T-helper 2 cell treated with Interferon-gamma antibody and Interleukin-4, amounts not matched to agents 100 ng/mL and 5 ng/mL, for 36 hours (primary cell): ENCODE measurements at regions not wholly inside any gene's neighbourhood (a gene's known extent, or its start where the extent isn't known, plus 50 kb on each side); places are given as distances from the start of the nearest gene placed in this dataset.
"Not testable (repeated sequence)": the region's sequence is repeated elsewhere in the genome, so short reads cannot be mapped to it uniquely, and the experiment has no call there.

Source experiments
- intact Hi-C: fragments of 100-400 bp; cut with micrococcal nuclease; formaldehyde crosslinking; loops from one replicate; pipeline ENCODE4 v1.15.1; 2023

DNA sequence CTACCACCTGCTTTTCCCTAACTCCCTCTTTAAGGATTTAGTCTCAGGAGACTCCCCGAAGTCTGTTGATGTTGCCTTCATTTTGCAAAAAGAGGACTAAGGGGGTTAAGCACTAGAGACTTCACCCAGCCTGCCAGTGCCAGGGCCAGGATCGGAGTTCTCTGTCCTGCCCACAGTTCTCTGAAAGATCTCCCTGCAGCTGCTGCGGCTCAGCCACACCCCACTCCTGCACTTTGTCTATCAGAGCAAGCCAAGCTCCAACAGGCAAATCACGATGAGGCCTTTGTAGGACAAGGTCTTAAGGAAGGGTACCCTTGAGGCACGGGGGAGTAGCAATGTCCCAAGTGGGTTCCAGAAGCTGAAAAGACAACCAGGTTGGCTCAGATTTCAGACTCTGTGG lies 148.8 kb upstream of the EGLN3 start:
- intact Hi-C loops, result loop anchor here (2.0 kb wide), 1 partner anchor 129 kb away; no protein-coding TSS in a partner anchor

DNA sequence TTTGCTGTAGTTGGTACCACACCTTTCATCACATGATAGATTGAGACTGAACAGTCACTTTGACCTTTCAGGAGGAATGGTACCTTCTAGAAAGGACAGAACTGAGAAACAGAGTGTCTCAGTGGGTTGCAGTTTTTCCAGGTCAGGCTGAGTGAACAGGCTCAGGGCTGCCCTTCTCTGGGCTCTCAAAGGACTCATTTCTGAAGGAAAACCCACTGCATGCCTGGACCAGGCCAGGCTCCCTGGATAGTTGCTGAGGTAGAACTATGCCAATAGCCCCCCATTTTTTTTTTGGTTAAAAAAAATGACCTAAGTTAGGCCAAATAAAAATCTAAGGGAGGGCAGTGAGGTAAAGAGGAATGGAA lies 148.1 kb upstream of the EGLN3 start:
- intact Hi-C loops, result loop anchor here (1.0 to 2.0 kb wide), 2 partner anchors 130 to 260 kb away; no protein-coding TSS in a partner anchor

DNA sequence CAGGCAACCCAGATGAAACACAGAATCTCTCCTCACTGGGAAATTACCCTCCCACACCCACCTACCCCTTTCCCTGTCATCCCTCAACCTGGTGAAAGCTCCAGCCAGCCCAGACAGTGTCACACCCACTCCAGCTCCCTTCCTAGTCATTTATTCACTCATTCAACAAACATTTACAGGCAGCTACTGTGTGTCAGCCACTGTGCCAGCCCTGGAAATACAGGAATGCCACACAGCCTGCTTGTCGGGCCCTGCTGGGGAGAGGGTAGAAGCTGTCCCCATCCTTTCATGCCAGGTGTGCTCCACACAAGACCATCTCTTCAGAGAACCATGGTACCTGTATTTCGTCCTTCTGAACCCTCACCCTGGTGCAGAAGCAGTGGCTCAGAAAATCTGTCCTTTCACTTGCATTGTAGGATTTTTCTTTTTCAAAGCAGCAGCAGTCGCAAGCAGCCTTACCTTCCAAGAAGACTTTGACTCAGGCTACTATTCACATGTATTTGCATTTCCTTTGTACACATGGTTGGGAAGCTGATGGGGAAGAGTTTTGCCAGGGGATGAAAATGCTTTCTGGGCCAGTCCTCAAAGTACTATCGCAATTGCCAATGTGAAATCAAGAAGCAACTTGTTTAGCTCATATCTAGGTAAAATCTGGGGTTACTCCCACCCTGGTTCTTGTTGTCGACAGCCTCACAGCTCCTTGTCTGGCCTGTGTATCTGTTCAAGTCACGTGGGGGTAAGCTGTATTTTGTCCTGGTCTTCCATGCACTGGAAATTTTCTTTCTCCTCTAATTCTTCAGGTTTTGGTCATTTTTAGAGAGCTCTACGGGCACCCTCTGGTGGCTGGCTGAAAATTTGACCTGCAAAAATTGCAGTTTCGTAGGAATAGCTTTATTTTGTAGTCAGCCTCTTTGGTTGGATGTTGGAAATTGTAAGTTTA lies 147.4 kb upstream of the EGLN3 start:
- intact Hi-C loops, result loop anchor here (1.0 to 2.0 kb wide), 2 partner anchors 130 to 259 kb away; no protein-coding TSS in a partner anchor

- intact Hi-C loops, result loop anchor here (1.0 to 2.0 kb wide), 2 partner anchors 131 to 258 kb away; no protein-coding TSS in a partner anchor
These were observed 146.8 kb upstream of the EGLN3 start for GRCh38 chr14:34097644-34098043.

DNA sequence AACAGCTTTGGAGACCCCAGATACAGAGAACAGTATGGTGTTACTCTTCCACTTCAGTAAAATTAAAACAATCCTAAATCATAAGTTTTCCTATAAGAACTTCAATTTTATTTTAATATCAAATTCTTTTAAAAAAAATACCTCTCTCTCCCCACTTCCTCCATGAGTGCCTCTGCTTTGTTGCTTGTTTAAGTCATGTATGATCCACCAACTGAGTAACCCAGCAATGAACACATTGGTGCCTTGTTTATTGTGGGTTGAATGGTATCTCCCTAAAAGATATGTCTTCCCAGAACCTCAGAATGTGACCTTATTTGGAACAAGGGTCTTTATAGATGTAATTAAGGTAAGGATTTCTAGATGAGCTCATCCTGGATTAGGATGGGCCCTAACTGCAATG lies 143.5 kb upstream of the EGLN3 start:
- intact Hi-C loops, result loop anchor here (2.0 kb wide), 4 partner anchors 34 to 146 kb away; no protein-coding TSS in a partner anchor

DNA sequence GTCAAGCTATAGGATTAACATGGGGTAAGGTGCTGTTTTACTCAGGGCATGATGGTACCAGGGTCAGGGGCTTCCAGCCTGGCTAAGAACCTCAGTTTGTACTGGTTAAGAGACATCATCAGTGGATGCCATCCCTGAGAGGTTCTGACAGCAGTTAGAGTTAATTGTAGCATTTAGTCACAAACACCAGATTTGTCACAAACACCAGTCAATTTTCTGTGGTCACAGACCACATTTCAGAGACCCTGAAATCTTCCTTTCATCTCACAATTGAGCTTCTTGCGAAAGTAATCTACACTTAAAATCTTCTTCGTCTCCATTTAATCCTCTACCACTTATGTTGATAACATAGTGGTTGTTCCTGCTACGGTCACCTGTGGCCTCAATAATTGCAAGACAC lies 143.0 kb upstream of the EGLN3 start:
- intact Hi-C loops, result loop anchor here (2.0 kb wide), 4 partner anchors 33 to 145 kb away; no protein-coding TSS in a partner anchor

DNA sequence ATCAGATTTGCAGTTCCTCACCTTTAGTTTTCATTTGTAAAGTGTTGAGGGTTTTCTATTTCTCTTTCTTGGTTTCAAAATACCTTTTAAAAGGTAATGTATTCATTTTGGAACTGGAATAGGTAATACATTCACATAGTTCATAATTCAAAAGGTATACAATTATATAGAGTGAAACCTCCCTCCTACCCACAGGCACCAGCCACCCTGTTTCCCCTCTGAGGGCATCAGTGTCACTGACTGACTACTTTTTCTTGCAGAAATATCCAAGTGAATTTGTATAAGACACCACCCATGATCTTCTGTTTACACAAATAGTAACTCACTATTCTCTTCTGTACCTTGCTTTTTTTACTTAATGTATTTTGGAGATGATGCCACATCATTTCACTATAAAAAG lies 139.6 kb upstream of the EGLN3 start:
- intact Hi-C loops, result no loop called here

DNA sequence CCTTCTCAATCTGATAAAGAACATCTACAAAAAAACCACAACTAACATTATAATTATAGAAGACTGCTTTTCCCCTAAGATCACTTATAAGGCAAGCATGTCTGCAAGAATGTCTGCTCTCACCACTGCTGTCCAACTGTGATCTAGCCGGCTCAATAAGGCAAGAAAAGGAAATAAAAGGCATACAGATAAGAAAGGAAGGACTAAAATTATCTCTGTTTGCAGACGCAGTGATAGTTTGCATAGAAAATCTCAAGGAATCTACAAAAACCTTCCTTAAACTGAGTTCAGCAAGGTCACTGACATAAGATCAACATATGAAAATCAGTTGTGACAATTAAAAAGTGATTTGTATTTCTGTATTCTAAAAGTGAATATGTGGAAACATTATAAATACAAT lies 138.0 kb upstream of the EGLN3 start:
- intact Hi-C loops, result no loop called here

DNA sequence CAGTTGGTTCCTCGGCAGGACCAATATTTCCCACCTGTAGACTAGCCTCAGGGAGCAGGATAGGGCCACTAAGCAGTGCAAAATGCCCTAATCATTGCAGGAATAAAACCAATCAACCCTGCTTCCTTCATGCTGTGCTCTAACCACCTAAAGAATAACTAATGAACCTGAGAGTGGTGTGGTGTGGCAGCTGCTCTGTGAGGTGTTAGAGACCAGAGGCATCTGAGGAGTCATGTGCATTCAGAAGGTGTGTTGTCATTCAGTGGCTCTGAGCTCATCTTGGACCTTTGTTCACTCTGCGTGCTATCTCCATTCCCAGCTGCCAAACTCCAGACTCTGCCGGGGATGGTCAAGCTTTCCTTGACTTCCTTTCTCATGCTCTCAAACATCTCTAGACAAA lies 136.7 kb upstream of the EGLN3 start:
- intact Hi-C loops, result no loop called here

DNA sequence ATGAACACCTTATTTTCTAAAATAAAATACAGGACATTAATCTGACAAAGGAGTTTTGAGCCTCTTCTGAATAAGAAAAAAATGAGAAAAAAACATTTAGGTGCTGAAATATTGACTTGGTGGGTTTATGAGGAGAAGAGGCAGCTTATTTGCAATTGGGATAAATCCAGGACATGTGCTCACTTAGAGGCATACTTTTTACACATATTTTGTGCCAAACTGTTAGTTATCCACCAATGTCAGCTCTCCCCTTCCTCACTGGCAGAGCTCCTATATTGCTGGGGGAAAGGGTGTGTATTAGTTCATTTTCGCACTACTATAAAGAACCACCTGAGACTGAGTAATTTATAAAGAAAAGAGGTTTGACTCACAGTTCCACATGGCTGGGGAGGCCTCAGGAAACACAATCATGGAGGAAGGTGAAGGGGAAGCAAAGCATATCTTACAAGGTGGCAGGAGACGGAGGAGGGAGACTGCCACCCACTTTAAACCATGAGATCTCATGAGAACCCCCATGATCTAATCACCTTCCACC lies 135.4 kb upstream of the EGLN3 start:
- intact Hi-C loops, result no loop called here

GRCh38 chr14:34085695-34086094 lies 134.8 kb upstream of the EGLN3 start:
- intact Hi-C loops, result no loop called here

GRCh38 chr14:34081576-34082136 lies 130.8 kb upstream of the EGLN3 start:
- intact Hi-C loops, result no loop called here

- intact Hi-C loops, result no loop called here
These were observed 130.3 kb upstream of the EGLN3 start for GRCh38 chr14:34081101-34081575.

GRCh38 chr14:34079643-34080042 lies 128.8 kb upstream of the EGLN3 start:
- intact Hi-C loops, result not testable (repeated sequence)

- intact Hi-C loops, result no loop called here
These were observed 127.4 kb upstream of the EGLN3 start for GRCh38 chr14:34078117-34078743.

DNA sequence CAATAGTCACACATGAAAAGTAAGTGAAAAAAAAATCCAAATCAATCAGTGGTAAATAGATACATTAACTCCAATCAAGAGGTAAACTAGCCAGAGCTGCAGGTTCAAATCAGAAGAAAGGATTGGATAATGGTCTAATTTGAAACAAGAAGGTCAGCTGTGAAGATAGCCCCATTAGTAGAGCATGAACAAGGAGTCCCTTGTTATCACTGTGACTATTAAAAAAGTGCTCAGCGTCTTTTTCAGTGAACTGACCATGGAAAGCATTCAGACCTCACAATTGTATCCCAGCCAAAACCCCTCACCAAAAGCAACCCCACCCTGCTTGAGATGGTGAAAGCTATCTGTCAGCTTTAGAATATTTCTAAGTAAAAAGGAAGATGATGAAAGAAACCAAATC lies 125.0 kb upstream of the EGLN3 start:
- intact Hi-C loops, result no loop called here

DNA sequence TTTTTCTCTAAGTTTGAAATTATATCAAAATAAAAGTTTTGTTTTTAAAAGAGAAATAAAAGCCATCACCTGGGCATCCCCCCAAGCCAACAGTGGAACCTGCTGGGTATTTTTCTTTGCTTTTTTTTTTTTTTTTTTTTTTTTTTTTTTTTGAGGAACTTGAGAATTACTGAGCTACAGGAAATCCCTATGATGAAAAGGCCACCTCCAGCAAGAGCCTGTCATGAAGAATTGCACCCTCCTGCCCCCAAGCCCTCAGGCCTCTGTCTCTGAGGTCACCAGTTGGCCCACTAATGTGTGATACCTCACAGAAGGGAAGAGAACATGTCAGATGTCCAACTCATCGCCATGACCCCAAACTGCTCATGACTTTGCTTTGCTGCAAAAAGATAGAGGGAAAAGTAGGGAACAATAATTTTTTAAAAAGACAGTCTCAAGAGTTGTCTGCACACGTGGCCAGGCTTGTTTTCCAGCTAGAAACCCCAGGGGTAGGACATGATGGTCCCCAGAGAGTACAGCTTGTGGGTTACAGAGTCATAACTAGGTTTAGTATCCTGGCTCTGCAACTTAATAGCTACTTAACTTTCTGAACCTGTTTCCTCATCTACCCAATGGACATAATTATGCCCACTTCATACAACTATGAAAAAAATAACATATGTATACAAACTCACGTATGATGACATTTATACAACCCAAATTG lies 124.3 kb upstream of the EGLN3 start:
- intact Hi-C loops, result no loop called here

GRCh38 chr14:34072921-34073320 lies 122.0 kb upstream of the EGLN3 start:
- intact Hi-C loops, result no loop called here

GRCh38 chr14:34072401-34072800 lies 121.5 kb upstream of the EGLN3 start:
- intact Hi-C loops, result no loop called here

GRCh38 chr14:34070917-34071407 lies 120.1 kb upstream of the EGLN3 start:
- intact Hi-C loops, result no loop called here
